ENCODE measurements at regions not wholly inside any gene's neighbourhood (a gene's known extent, or its start where the extent isn't known, plus 50 kb on each side); places are given as distances from the start of the nearest gene placed in this dataset.

GRCh38 chr6:132213732-132214131 is 187.5 kb downstream of the MOXD1 start:
- TF ChIP-seq POLR2A (IDR thresholded peaks at IDR 0.05) = no peak
- no peak for TF ChIP-seq CTCF (IDR thresholded peaks at IDR 0.05)
